ENCODE measurements at regions not wholly inside any gene's neighbourhood (a gene's known extent, or its start where the extent isn't known, plus 50 kb on each side); places are given as distances from the start of the nearest gene placed in this dataset.

DNA sequence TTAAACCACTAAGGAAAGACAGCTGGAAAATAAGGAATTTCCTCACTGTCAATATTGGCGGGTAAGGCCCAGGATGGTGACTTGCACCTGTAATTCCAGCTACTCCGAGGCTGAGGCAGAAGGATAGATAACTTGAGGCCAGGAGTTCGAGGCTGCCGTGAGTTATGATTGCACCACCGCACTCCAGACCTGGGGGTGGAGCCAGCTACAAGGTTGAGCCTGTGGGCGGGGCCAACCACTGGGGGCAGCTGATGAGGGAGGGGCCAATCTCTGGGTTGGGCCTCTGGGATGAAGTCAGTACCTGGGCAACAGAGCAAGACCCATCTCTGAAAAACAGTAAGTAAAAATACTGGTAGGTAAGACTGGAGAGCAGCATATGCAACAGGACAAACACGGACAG lies 80.1 kb upstream of the ADO start:
- TF ChIP-seq CTCF (IDR thresholded peaks at IDR 0.05; ENCODE audit: low read depth, low read length), result no peak
- no peak for TF ChIP-seq MYC (IDR thresholded peaks at IDR 0.05; ENCODE audit: low read depth, low read length)
- TF ChIP-seq POLR2A (IDR thresholded peaks at IDR 0.05; ENCODE audit: extremely low read depth, insufficient read length), result no peak
- TF ChIP-seq, protein P1, sequence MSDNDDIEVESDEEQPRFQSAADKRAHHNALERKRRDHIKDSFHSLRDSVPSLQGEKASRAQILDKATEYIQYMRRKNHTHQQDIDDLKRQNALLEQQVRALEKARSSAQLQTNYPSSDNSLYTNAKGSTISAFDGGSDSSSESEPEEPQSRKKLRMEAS (IDR thresholded peaks at IDR 0.05; ENCODE audit: low read depth, low read length), result no peak
